BE2C (cell line): ENCODE measurements at regions not wholly inside any gene's neighbourhood (a gene's known extent, or its start where the extent isn't known, plus 50 kb on each side); places are given as distances from the start of the nearest gene placed in this dataset.

ENCODE experiments used
- DNase-seq: peaks from one replicate; pipeline ENCODE4 v3.0.0-alpha.2; 2020
- H3K27me3 ChIP-seq: fragments of 250-450 bp; sonication (Bioruptor Pico); 2 replicates; pipeline ENCODE4 v1.5.1; 2020; ENCODE audit warnings: mild to moderate bottlenecking
- H3K36me3 ChIP-seq: fragments of 250-450 bp; sonication (Bioruptor Pico); 2 replicates; pipeline ENCODE4 v1.5.1; 2020; ENCODE audit warnings: mild to moderate bottlenecking
- H3K4me1 ChIP-seq: fragments of 250-450 bp; sonication (Bioruptor Pico); 2 replicates; pipeline ENCODE4 v1.5.1; 2020
- H3K4me3 ChIP-seq: 2 replicates; pipeline ENCODE4 v1.5.1; 2011; ENCODE audit warnings: low read depth, low read length
- H3K9me3 ChIP-seq: fragments of 250-450 bp; sonication (Bioruptor Pico); 2 replicates; pipeline ENCODE4 v1.5.1; 2020
- TF ChIP-seq, protein P1 (sequence below): IDR thresholded peaks from 2 replicates; pipeline ENCODE4 v1.5.1; 2012; ENCODE audit warnings: mild to moderate bottlenecking, low read depth, low read length

DNA sequence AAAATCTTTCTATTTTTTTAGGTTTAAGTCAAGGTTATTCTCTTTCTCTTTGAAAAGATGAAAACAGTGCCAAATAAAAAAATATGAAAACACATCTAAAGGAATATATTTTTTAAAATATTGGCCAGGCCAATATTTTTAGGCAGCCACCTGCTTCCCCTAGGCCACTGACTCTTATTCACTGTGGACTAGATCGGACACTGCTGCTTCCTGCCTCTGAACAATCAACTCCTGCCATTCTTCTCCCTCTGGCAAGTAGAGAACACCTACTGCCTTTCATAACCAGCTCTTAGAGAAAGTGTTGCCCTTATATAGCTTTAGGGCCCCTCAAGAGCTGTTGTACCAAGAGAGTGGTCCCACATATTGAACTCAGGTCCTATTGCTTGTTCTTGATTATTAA is 529.2 kb downstream of the RAPGEF2 start:
- H3K4me1 ChIP-seq, result no peaks in the 10 kb centered on the region
- no peak overlapping the region for H3K4me3 ChIP-seq
- DNase-seq, result no peak
- H3K9me3 ChIP-seq, result no peaks in the 10 kb centered on the region
- no peaks in the 10 kb centered on the region for H3K27me3 ChIP-seq
- H3K36me3 ChIP-seq, result no peaks in the 10 kb centered on the region
- TF ChIP-seq, protein P1, sequence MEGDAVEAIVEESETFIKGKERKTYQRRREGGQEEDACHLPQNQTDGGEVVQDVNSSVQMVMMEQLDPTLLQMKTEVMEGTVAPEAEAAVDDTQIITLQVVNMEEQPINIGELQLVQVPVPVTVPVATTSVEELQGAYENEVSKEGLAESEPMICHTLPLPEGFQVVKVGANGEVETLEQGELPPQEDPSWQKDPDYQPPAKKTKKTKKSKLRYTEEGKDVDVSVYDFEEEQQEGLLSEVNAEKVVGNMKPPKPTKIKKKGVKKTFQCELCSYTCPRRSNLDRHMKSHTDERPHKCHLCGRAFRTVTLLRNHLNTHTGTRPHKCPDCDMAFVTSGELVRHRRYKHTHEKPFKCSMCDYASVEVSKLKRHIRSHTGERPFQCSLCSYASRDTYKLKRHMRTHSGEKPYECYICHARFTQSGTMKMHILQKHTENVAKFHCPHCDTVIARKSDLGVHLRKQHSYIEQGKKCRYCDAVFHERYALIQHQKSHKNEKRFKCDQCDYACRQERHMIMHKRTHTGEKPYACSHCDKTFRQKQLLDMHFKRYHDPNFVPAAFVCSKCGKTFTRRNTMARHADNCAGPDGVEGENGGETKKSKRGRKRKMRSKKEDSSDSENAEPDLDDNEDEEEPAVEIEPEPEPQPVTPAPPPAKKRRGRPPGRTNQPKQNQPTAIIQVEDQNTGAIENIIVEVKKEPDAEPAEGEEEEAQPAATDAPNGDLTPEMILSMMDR, result no peak

DNA sequence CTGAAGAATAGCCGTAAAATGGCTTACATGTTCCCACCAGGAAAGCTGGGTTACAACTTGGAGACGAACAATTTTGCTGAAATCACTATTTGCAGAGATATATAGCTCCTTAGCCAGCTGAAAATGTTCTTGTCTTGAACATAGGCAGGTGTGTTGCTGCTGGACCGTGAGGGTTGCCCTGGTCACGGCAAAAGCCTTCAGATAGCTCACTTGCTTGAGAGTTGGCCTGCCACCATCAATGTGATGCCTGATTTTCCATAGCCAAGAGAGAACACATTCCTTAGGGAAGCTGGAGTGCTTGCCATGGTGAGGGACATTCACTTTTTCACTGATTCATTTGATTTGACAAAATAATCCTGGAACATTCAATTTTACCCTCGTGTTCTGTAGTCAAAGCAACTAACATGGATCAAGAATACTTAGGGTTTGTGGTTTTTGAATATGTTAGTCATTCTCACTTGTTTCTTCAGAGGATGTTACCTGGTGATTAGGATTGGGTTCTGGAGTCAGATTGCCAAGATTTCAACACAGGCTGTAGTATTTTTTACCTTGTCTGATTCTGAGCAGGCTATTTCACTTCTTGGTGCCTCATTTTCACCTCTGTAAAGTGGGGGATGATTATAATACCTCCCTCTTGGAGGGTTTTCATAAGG is 536.9 kb downstream of the RAPGEF2 start:
- no peak for DNase-seq
- no peaks in the 10 kb centered on the region for H3K9me3 ChIP-seq
- H3K4me1 ChIP-seq, result no peaks in the 10 kb centered on the region
- no peaks in the 10 kb centered on the region for H3K36me3 ChIP-seq
- TF ChIP-seq, protein P1, result no peak
- H3K4me3 ChIP-seq, result no peak overlapping the region
- H3K27me3 ChIP-seq, result no peaks in the 10 kb centered on the region

DNA sequence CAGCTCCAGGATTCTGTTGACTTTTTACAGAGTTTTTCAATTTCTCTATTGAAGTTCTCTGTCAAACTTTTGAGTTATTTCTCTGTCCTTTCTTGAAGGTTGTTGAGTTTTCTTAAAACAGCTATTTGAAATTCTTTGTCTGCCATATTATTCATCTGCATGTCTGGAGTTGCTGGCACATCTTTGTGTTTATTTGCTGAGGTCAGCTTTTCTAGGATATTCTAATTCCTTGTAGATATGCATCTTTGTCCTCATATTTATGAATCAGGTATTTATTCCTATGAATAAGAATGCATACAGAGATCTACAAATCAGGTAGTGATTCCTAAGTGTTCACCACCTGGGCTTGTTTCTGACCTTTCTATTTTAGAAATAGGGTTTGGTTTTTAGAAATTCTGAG is 546.4 kb downstream of the RAPGEF2 start:
- Histone ChIP-seq H3K9me3 (no peaks in the 10 kb centered on the region), H3K4me1 (no peaks in the 10 kb centered on the region), H3K36me3 (no peaks in the 10 kb centered on the region), H3K27me3 (no peaks in the 10 kb centered on the region), H3K4me3 (no peak overlapping the region)
- DNase-seq, result no peak
- TF ChIP-seq, protein P1, result no peak

DNA sequence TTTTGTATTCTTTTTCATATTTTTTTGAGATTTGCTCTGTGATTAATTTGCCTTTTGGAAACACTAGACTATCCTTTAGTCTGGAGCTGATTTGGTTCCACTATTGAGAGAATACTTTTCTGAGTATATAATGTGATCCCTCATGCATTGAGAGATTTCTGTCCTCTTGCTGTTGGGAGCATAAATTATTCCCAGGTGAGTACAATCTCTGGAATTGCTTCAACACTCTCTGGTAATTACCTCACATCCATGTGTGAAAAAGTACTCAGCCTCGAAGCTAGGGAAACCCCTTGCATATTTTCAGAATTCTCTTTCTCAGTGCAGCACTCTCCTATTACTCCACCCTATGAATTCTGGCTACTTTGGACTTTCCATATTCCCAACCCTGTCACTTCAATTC is 550.0 kb downstream of the RAPGEF2 start:
- Histone ChIP-seq H3K9me3 (no peaks in the 10 kb centered on the region), H3K4me1 (no peaks in the 10 kb centered on the region), H3K36me3 (no peaks in the 10 kb centered on the region), H3K27me3 (no peaks in the 10 kb centered on the region), H3K4me3 (no peak overlapping the region)
- DNase-seq, result no peak
- TF ChIP-seq, protein P1, result no peak

DNA sequence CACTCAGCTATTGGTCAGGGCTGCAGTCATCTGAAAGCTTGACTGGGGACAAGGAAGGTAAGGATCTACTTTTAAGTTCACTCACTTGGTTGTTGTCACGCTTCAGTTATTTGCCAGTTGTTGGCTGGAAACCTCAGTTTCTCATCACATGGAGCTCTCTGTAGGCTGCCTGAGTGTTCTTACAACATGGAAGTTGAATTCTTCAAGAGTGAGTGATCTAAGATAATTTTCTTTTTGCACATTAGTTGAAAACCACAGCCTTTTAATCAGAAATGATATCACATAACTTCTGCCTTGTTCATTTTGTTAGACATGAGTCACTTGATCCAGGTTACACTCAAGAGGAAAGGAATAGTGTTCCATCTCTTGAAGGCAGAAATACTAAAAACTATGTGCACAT is 552.7 kb downstream of the RAPGEF2 start:
- no peak for DNase-seq
- Histone ChIP-seq H3K27me3 (no peaks in the 10 kb centered on the region), H3K4me3 (no peak overlapping the region), H3K9me3 (no peaks in the 10 kb centered on the region), H3K4me1 (no peaks in the 10 kb centered on the region), H3K36me3 (no peaks in the 10 kb centered on the region)
- TF ChIP-seq, protein P1, result no peak

DNA sequence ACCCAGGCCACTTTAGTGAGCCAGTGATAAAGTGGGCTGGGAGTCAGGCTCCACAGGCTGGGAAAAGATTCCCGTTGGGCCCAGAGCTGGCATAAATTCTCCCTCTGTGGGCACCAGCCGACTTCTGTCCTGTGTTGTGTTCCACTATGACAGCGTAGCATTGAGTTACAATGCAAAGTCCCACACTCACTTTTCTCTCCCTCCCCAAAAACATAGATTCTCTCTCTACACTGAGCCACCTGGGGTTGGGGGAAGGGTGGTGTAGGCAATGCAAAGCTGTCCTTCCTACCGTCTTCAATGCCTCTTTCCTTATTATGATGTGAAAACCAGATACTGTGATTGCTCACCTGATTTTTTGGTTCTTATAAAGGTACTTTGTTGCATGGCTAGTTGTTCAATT is 566.2 kb downstream of the RAPGEF2 start:
- Histone ChIP-seq H3K27me3 (no peaks in the 10 kb centered on the region), H3K4me3 (no peak overlapping the region), H3K9me3 (no peaks in the 10 kb centered on the region), H3K4me1 (no peaks in the 10 kb centered on the region), H3K36me3 (no peaks in the 10 kb centered on the region)
- no peak for DNase-seq
- TF ChIP-seq, protein P1, result no peak
